HG02623 (cell line): ENCODE measurements at regions not wholly inside any gene's neighbourhood (a gene's known extent, or its start where the extent isn't known, plus 50 kb on each side); places are given as distances from the start of the nearest gene placed in this dataset.

Experiments used
- ATAC-seq: cut with Tn5 transposase; IDR thresholded peaks from one replicate; pipeline ENCODE4 v1.9.1; 2021; ENCODE audit warnings: moderate library complexity; ENCODE audit not compliant: unreplicated experiment

DNA sequence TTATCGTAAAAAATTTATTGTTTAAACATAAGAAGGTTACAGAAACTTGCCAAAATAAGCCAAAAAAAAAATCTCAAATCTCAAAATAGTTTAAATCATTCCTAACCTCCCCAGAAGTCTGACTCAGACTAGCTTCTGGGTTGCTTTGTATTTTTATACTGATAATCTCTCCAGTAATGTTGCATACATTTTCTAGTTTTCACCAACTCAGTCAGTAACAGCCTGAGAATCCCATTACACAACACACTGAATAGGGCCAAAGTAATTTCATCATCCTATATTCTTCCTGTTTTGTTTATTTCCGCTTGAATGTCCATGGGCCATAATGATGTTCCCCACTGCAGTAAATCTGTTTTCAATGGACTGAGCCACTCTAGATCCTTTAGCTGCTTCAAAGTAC, 478.5 kb downstream of the GPAM start:
- no peak for ATAC-seq

DNA sequence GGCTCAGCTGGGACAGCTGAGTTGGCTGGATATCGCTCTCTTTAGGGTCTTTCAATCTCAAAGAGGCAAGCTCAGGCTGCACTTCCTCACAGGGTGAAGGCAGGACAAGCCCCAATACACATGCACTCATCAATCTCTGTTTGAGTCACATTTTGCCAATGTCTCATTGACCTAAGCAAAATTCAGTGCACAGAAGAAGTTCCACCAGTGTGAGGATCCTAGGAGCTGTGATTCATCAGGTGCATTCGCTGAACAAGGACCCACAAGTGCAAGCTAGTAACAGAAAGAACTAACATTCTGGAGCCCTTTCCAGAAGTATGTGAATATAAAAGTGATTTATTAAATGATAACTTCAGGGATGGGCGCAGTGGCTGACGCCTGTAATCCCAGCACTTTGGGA, 477.2 kb downstream of the GPAM start:
- ATAC-seq, result no peak

DNA sequence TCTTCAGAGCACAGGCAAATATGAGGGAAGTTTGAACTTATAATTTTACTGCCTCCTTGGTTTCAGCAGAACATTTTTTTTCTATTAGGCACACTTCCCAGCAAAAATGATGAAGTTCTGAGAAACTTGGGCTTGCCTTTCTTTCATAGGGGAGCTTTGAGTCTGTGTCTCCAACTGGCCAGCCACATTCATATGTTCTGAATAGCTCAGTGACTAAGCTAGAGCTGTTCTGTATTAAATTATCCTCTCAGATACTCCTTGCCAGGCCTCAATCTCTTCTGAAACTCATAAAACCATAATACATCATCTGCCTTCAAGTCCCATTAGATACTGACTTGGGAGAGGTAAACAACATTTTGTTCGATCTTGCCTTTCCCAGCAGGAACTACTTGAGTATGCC, 476.5 kb downstream of the GPAM start:
- ATAC-seq, result no peak

DNA sequence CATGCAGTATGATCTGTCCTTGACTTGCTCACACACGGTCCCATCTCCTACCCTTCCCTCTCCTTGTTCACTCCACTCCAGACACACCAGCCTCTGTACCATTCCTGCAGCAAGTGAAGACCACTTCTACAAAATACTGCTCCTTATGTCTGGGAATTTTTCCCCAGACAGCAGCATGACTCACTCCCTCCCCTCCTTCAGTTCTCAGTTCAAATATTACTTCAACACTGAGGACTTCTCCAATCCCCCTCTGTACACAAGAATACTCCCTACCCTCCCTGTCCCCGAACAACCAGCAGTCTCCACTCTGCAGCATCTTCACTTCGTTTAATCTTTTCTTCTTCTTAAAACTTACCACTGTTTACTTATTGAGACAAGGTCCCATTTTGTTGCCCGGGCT, 474.0 kb downstream of the GPAM start:
- ATAC-seq, result no peak

DNA sequence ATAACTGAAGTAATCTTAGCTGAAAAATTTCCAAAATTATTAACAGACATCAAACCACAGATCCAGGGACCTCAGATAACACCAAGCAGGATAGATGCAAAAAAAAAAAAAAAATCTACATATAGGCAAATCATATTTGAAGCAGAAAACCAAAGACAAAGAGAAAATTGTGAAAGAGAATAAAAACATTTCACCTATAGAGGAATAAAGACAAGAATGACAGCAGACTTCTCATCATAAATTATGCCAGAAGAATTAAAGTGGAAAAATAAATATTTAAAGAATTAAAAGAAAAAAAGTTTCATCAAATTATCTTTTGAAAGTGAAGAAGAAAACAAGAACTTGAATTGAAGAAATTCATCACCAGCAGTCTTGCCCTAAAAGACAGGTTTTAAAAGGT, 467.5 kb downstream of the GPAM start:
- ATAC-seq, result no peak

DNA sequence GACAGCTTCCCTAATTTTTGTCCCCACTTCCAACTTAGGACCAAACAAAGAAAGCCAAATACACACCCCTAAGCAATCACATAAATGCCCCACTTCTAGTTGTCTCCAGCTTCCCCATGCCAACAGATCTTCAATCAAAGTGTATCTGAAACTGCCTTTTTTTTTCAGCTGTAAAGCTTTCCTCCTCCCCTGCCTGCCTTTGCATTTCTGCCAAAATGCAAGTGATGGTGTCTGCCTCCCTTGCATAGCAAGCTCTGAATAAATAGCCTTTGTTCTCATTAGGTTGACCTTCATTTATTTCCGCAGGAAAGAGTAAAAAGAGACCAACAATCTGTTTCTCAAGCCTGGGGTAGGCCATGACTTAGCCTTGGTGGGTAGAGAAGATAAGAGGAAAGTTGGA, 459.4 kb downstream of the GPAM start:
- ATAC-seq, result no peak

DNA sequence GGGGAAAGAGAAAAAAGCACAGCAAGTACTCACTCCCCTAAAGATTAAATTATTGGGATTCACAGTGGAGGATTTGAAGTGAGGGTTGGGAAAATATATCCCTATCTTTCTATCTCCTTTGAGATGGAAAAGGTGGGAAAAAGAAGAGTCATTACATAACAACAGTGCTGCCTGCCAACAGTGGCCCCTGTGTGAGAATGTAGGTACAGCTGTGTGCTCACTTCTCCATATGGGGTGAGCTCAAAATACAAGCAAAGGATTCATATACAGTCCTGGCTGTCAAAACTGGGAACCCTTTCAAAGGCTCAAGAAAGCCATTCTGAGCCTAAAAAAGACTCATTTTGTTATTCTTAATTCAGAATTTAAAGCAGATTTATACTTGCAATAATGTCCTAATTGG, 458.5 kb downstream of the GPAM start:
- ATAC-seq, result no peak

DNA sequence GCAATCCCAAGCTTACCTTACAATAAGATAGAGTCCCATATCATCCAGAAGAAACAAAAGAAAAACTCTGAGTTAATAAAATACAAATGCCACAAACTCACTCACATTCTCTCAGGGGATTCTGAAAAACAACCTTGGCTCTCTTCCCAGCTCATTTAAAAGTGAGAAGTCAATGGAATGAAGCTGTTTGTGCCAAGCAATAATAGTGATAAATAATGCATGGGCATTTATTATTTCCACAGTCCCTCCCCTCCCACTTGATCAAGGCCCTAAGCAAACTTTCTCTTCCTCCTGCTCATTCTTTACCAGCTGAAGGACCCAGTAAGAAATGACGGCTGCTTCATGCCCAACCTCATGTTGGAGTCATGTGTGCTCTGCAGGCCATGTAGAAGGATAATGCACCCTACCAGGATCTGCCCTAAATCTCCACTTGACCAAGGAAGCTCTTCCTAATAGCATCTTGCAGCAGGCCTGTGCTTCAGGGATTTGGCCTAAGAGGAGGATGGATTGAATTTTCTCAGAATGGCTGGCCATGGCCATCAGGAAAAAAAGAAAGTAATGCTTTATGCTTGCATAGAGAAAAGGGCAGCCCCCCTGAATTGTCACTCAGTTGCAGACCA, 451.3 kb downstream of the GPAM start:
- ATAC-seq, result no peak

DNA sequence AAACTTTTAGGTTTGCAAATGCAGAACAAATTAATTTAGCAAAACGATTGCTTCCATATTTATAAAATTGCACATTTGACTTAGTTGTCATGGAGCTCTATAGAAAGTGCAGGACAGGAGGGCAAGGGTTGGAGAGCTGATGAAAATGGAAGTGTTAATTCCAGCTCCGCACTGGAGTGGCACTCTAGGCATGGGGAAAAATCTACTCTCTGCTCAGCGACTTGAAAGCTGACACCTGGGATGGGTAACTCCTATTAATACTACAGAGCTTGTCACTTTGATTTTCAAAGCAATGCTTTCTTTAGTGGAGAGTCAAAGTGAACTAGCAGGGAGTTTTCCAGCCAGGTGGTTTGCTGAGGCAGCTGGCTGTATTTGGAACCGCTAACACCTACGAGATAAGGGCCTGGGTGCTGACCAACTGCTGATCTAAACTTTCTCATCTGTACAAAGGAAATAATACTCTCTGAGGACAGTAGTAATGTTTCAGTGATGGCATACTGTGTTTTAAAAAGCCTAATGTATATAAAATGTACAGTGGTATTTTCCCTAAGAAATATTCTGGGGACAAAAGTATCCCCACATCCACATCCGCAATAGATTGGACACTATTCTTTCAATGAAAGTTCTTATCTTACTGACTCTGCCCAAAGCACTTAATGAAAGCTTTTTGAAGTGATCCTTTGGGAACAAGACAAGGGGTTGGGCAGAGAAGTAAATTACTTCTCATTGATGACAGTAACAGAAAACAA, 444.3 kb downstream of the GPAM start:
- no peak for ATAC-seq

DNA sequence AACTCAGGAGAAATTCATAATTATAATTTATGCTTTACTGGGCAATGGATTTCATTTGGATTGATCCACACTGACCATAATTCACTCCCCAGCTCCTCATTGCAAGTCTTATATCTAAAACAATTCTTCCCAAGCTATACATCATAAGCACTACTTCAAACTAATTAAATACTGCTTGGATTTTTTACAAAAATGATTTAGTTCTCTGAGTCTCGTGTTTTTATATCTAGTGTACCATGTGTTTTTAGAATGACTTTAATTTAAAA, 443.8 kb downstream of the GPAM start:
- ATAC-seq, result no peak

DNA sequence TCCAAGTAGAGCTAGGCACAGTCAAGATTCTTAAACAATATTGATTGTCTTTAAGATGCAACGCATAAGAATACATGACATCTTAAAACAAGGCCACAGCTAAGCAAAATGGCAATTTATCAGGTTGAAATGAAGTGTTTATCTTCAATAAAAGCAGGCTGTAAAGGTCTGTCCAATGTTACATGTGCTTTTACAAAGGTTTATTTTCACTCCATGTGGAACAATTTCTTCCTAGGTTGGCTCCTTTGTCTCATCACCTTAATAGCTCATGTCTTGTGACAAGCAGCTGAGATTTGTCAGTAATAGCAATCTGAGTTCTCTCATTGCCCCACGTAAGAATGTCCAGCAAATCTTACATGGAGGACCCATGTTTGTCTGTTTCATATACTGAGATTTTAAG, 437.6 kb downstream of the GPAM start:
- ATAC-seq, result no peak

DNA sequence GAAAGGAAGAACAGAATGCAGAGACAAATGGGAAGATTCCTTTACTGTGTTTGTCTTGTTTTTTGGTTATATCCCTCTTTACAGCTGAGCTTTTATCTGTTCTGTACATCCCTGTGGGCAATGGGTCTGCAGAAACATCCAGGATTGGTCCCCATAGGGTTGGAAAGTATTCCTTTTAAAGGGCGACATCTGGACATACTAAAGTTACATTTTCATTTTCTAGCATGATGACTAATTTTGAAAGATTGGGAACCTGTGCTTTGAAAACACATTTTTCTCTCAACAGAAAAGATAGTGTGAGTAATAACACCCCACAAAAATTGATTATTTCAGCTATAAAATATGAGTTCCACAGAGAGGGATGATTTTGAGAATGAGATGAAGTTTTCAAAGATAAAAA, 435.8 kb downstream of the GPAM start:
- ATAC-seq, result no peak

DNA sequence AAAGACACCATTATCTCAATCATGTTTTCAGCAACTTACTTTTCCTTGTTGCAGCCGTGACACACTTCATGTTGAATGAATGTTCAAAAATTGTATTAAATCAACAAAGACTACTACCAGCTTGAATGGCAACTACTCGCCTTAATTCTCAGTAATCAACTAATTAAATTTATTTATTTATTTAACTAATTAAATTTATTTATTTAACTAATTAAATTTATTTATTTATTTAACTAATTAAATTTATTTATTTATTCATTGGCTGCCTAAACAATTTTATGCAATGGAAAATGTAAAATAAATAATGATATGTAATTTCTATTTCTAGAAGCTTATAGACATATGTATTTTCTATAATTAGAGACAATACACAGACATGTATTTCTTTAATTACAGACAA, 435.4 kb downstream of the GPAM start:
- no peak for ATAC-seq

DNA sequence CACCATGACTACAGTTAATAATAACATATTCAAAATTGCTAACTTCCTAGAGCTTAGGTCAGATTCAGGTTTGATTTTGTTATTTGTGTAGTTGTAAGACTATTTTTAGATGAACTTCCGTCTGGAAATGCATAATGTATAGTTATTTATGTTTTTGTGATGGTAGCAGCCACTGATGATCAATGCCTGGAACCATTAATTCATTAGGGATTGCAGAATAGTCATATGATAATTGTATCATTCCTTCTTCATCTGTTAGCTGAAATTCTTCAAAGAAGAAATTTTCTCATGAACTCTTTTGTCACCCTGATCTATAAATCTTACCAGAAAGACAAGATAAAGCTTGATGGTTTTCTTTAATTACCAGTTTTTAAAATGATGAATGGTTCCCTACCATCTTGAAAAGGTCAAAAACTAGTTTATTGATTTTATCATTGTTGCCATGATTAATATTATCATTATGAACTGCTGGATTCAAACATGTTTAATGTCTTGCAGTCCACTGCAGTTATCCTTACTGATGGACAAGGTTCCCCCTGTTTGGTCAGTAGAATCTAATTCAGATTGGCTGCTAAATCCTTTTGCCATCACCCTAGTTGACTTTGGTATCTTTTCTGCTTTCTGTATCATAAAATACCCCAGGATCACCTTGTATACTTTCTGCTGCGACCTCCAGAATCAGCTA, 433.3 kb downstream of the GPAM start:
- ATAC-seq, result no peak

DNA sequence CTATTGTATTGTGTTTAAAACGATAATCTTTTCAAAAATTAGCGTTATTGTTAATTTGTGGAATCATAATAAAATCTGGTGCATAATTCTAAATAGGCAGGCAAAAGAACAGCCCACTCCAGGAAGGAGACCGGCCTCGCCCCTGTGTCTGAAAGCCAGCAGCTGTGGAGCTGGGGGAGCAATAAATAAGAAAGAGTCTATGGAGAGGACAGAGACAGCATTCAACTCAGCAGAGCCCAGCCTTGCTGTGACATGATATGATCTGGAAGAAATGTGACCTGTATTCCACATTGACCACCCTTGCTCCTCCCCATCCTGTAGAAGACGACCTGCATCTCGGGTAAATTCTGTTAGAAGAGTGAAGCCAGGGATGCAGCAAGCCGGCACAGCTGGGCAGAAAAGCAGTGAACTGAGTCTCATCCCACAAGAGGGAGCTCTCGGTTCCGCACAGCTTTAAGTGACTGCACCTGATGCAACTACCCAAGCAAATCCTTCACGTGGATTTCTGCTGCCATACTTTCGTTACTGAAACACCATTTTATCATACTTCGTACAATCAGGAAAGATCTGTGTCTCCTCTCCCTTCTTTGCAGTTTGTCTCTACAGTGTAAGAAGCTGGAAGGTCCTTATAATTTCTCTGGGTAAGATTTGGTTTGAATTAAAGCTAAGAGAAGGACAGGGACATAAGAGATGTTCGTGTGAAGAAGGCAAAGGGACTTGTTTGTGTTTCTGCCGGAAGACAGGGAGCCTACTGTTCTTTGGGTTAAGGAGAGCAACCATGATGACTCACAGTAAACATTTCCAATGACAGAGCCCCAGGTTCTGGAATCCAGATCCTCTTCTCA, 427.1 kb downstream of the GPAM start:
- peak; percentile 67 for ATAC-seq

DNA sequence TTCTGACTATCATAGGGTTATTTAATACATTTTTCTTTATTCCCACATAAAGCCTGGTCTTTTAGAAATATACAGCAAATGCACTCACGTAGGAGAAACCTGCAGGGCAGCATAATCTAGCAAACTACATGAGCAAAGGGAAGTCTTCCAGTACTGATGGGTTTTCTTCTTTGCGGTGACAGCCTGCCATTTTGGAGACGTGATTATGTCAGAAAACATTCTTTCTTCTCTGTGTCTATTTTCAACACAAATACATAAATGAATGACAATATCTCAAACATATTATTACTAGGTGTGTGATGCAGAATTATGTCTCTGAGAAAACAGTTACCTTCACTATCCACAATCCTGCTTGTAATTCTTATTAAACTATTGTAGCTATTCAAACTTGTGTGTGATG, 425.0 kb downstream of the GPAM start:
- no peak for ATAC-seq

DNA sequence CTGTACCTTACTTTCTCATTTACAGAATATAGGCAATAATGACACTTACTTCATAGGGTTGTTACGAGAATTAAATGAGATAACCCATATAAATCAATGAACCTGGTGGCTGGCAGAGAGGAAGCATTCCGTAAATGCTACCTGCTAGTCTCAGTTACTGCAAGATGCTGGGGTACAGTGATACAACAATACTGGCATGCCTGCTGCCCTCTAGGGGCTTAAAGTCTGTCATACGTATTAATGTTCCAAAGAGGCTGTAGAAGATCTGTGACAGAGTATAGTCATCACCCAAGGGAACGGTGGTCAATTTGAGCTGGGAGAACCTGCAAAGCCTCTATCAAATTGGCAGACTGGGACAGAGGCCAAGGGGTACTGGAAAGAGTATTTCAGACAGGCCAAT, 421.5 kb downstream of the GPAM start:
- ATAC-seq, result no peak

DNA sequence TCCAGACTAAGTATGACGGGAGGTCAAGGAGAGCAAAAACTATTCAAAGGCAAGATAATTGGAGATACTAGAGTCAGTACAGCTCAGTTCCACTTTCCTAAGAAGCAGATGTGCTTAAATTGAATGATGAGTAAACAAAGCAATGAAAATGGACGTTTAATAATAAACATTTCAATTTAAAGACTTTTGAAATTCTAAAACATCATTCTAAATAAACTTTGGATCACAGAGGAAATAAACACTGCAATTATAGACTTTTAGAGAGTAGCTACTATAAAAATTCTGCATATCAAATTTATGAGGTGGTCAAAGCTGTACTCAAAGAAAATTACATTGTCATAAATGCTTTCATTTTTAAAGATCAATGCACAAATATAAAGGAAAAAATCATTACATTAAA, 418.3 kb downstream of the GPAM start:
- no peak for ATAC-seq

DNA sequence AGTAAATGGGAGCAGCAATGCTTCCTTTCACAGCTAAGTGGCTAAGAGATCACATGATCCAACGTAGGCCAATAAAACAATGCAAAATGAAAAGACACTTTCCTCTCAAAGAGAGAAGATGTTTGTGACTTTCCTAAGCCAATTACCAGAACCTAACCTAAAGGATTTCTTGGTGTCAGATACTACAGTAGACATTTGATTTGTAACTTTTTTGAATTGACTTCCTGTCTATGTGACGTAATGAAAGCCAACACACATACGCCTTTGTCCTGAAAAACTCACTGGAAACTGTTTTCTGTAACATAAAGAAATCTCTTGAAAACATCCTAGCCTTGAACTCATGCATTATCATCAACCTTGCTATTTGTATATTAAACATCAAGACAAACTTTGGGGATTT, 417.1 kb downstream of the GPAM start:
- ATAC-seq, result no peak

DNA sequence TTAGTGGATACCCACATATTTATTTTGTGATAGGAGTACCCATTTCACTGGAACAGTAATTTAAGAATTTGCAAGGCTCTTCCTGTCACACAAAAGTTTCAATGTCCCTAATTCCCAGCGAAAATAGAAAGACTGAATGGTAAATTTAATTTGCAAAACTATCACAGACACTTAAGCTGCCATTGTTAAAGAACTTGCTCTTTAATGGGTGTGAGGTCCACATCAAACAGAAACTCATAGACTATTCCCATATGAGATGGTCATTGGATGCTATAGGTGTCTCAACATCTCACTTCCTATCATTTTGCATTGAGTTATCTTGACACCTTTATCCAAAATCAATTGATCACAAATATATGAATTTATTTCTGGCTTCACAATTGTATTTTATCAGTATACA, 415.9 kb downstream of the GPAM start:
- ATAC-seq, result no peak

DNA sequence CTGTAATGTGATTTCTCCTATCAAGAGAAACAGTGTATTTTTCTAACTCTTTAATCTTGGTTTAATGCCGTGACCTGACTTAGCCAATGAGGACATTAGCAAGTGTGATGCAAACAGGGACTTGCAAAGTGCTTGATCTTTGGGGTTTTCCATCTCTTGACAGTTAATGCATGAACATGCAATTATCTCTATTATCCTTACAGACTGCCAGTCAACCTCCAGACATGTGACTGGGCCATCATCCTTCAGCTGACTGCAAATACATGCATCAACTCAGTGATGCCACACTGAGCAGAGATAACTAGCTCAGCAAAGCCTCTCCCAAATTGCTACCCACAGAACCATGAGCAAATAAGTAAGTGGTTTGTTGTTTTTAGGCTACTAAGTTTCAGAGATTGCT, 409.6 kb downstream of the GPAM start:
- no peak for ATAC-seq

DNA sequence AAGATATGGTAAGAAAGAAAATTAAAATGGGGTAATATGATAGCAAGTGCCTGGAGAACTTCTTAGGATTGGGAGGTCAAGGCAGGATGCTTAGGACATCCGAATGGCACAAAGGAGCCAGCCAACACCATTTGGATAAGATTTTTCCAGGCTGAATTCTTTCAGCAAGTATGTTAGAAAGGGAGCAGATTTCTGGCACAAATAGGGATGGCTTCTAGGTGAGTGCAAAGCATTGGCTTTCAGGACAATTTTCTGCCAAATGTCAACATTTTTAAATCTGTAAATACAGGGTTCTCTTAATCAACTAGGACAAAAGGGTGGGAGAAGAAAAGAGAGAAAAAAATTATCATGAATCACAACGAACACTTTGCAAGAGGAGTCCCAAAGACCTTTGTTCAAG, 409.1 kb downstream of the GPAM start:
- no peak for ATAC-seq
